ENCODE measurements at regions not wholly inside any gene's neighbourhood (a gene's known extent, or its start where the extent isn't known, plus 50 kb on each side); places are given as distances from the start of the nearest gene placed in this dataset.

GRCh38 chr6:102581378-102582124 is 1188.0 kb downstream of the GRIK2 start:
- no peak for TF ChIP-seq POLR2A (IDR thresholded peaks at IDR 0.05)
- no peak for TF ChIP-seq CTCF (IDR thresholded peaks at IDR 0.05)

Data from testis (tissue), 2 donors.